ENCODE measurements at regions not wholly inside any gene's neighbourhood (a gene's known extent, or its start where the extent isn't known, plus 50 kb on each side); places are given as distances from the start of the nearest gene placed in this dataset.

DNA sequence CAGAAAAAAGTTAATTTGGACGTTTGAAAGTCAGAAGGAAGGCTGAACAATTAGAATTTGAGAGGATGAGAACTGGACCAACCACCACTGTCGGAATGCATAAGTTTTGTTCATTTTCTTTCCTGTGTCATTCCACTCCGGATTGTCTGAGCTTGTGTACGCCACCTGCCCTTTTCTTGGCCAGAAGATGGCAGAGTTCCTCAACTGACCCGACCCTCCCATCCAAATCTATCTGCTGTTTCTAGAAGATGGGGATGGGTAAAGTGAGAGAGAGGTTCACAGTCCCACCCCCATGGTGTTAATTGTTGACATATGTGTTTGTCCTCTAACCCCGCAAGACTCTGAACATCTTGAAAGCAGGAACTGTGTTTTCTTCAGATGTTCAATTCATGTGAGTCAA, 388.0 kb downstream of the VRK1 start:
- TF ChIP-seq, protein P1, sequence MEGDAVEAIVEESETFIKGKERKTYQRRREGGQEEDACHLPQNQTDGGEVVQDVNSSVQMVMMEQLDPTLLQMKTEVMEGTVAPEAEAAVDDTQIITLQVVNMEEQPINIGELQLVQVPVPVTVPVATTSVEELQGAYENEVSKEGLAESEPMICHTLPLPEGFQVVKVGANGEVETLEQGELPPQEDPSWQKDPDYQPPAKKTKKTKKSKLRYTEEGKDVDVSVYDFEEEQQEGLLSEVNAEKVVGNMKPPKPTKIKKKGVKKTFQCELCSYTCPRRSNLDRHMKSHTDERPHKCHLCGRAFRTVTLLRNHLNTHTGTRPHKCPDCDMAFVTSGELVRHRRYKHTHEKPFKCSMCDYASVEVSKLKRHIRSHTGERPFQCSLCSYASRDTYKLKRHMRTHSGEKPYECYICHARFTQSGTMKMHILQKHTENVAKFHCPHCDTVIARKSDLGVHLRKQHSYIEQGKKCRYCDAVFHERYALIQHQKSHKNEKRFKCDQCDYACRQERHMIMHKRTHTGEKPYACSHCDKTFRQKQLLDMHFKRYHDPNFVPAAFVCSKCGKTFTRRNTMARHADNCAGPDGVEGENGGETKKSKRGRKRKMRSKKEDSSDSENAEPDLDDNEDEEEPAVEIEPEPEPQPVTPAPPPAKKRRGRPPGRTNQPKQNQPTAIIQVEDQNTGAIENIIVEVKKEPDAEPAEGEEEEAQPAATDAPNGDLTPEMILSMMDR (IDR thresholded peaks at IDR 0.05): peak in 1 of 3 experiments; percentile 7
- TF ChIP-seq POLR2A (IDR thresholded peaks at IDR 0.05; ENCODE audit: low read depth): no peak
